Uterus (tissue), 3 donors: ENCODE measurements at regions not wholly inside any gene's neighbourhood (a gene's known extent, or its start where the extent isn't known, plus 50 kb on each side); places are given as distances from the start of the nearest gene placed in this dataset.

Experiments used
- DNase-seq, 2 donors: peaks; one replicate each; pipeline ENCODE4 v3.0.0-alpha.2; 2019 to 2020
- H3K27ac ChIP-seq, 2 donors: fragments of 200-600 bp; sonication (generic); 1 replicate in 1 of 2; 2 replicates in 1 of 2; pipeline ENCODE4 v1.5.1; 2016 to 2018
- H3K27me3 ChIP-seq, 2 donors: fragments of 200-600 bp; sonication (generic); one replicate each; pipeline ENCODE4 v1.5.1; 2018 to 2019; ENCODE audit warnings: control low read depth in 1 of 2
- H3K36me3 ChIP-seq, 2 donors: fragments of 200-600 bp; sonication (generic); one replicate each; pipeline ENCODE4 v1.5.1; 2019; ENCODE audit warnings: control low read depth in 1 of 2
- H3K4me1 ChIP-seq, 2 donors: fragments of 200-600 bp; sonication (generic); one replicate each; pipeline ENCODE4 v1.5.1; 2018 to 2019; ENCODE audit warnings: control low read depth in 1 of 2
- H3K4me3 ChIP-seq, 2 donors: fragments of 200-600 bp; sonication (generic); 1 replicate in 1 of 2; 2 replicates in 1 of 2; pipeline ENCODE4 v1.5.1; 2018 to 2019; ENCODE audit warnings: mild to moderate bottlenecking in 1 of 2
- H3K9me3 ChIP-seq, 2 donors: fragments of 200-600 bp; sonication (generic); one replicate each; pipeline ENCODE4 v1.5.1; 2019; ENCODE audit warnings: control low read depth in 1 of 2
- CTCF ChIP-seq, 4 experiments: fragments of 200-600 bp in 2 of 4; fragments of 450-650 bp in 2 of 4; sonication (generic) in 2 of 4; IDR thresholded peaks; one replicate each; pipeline ENCODE4 v1.5.1; 2016 to 2019; ENCODE audit warnings: antibody characterized with exemption in 4 of 4, mild to moderate bottlenecking in 2 of 4, moderate library complexity in 1 of 4
- POLR2A ChIP-seq, 2 donors: fragments of 450-650 bp; IDR thresholded peaks; one replicate each; pipeline ENCODE4 v1.6.1; 2016; ENCODE audit warnings: antibody characterized with exemption in 2 of 2, mild to moderate bottlenecking in 1 of 2, moderate library complexity in 1 of 2
- intact Hi-C: fragments of 100-400 bp; cut with DNase I; formaldehyde crosslinking; loops from one replicate; pipeline ENCODE4 v1.15.1; 2023; ENCODE audit warnings: low total_unique reads
- donor health status: DM: yes; HTN: yes; CAD: no.

DNA sequence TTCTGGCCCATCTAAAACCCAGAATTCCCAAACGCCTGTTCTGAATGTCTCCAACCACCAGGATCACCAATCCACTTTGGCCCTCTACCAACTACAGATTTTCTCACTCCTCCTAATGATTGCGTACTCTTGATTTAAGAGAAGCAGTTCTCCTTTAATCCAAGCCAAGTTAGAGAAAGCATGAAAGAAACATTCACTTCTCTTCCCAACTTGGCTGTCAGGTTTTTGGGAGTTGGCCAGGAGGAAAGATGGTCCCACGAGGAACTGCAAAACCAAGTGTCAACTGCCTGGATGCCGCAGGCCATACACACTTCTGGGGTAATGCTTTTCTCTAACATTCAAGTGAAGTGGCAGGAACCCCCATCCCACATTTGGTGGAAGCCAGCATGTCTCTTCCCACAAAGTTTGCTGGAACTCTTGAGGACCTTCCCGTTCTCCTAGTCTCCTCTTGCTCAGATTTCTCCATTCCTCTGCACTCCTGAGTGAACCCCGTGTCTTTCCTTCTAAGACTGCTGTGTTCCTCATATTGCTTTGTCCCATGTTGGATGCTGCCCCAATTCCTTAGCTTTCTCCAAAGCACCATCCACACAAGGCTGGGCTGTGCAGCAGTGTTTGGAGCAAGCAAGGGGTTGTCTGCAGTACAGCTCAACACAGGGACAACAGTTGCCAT is 138.5 kb upstream of the LGALSL start:
- Histone ChIP-seq H3K27ac (no peak overlapping the region), H3K9me3 (no peaks in the 10 kb centered on the region), H3K27me3 (no peaks in the 10 kb centered on the region), H3K36me3 (no peaks in the 10 kb centered on the region), H3K4me1 (no peaks in the 10 kb centered on the region), H3K4me3 (no peak overlapping the region)
- no peak for DNase-seq
- TF ChIP-seq POLR2A (IDR thresholded peaks at IDR 0.05) (no peak), CTCF (IDR thresholded peaks at IDR 0.05) (no peak)
- intact Hi-C loops: no loop called here

- H3K4me1 ChIP-seq: no peaks in the 10 kb centered on the region
- no peaks in the 10 kb centered on the region for H3K36me3 ChIP-seq
- no peak overlapping the region for H3K27ac ChIP-seq
- intact Hi-C loops: no loop called here
- no peak overlapping the region for H3K4me3 ChIP-seq
- DNase-seq: no peak
- no peaks in the 10 kb centered on the region for H3K27me3 ChIP-seq
- no peaks in the 10 kb centered on the region for H3K9me3 ChIP-seq
- TF ChIP-seq CTCF (IDR thresholded peaks at IDR 0.05): no peak
- TF ChIP-seq POLR2A (IDR thresholded peaks at IDR 0.05): no peak
Measured at GRCh38 chr2:64317707-64318475, 136.1 kb upstream of the LGALSL start.

GRCh38 chr2:64318476-64318748 is 135.6 kb upstream of the LGALSL start:
- no peaks in the 10 kb centered on the region for H3K36me3 ChIP-seq
- H3K27ac ChIP-seq: no peak overlapping the region
- no peak for DNase-seq
- H3K4me3 ChIP-seq: no peak overlapping the region
- intact Hi-C loops: no loop called here
- no peaks in the 10 kb centered on the region for H3K4me1 ChIP-seq
- no peaks in the 10 kb centered on the region for H3K9me3 ChIP-seq
- H3K27me3 ChIP-seq: no peaks in the 10 kb centered on the region
- TF ChIP-seq POLR2A (IDR thresholded peaks at IDR 0.05) (no peak), CTCF (IDR thresholded peaks at IDR 0.05) (no peak)

DNA sequence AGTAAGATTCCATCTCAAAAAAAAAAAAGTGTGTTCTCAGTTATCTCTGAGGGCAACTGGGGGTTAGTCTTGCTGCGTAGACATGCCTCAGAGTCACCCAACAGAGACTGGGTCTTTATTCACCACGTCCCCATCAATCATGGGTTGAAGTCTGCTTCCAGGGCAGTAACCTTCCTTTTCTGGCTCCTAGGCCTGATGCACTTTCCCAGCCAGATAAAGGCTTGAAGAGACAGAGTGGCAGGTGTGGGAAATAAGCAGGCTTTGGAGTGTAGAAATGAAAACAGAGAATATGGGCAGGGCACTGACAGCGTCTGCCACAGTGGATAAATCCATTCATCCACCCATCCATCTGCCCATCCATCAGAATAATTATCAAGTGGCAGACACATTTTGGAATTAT is 134.1 kb upstream of the LGALSL start:
- no peaks in the 10 kb centered on the region for H3K4me1 ChIP-seq
- no peak for DNase-seq

More for the DNA sequence above, 134.1 kb upstream of the LGALSL start:
- Histone ChIP-seq H3K27me3 (no peaks in the 10 kb centered on the region), H3K4me3 (no peak overlapping the region), H3K27ac (no peak overlapping the region), H3K36me3 (no peaks in the 10 kb centered on the region), H3K9me3 (no peaks in the 10 kb centered on the region)
- intact Hi-C loops: loop anchor here (10.0 kb wide), 1 partner anchor 265 kb away; no protein-coding TSS in a partner anchor
- TF ChIP-seq CTCF (IDR thresholded peaks at IDR 0.05) (no peak), POLR2A (IDR thresholded peaks at IDR 0.05) (no peak)
